Hematopoietic multipotent progenitor cell (in vitro differentiated cells): ENCODE measurements at regions not wholly inside any gene's neighbourhood (a gene's known extent, or its start where the extent isn't known, plus 50 kb on each side); places are given as distances from the start of the nearest gene placed in this dataset.
A peak's percentile ranks its signal among the peaks of the same experiment; 100 is the strongest.
"Not testable (repeated sequence)": the region's sequence is repeated elsewhere in the genome, so short reads cannot be mapped to it uniquely, and the experiment has no call there.

Experiments
- DNase-seq, 3 donors: peaks; one replicate each; pipeline ENCODE4 v3.0.0-alpha.2; 2011 to 2015; ENCODE audit warnings: low read depth in 2 of 3, low spot score in 2 of 3

- DNase-seq = not testable (repeated sequence)
Measured at GRCh38 chr6:120931520-120932180, 402.6 kb downstream of the TBC1D32 start.

DNA sequence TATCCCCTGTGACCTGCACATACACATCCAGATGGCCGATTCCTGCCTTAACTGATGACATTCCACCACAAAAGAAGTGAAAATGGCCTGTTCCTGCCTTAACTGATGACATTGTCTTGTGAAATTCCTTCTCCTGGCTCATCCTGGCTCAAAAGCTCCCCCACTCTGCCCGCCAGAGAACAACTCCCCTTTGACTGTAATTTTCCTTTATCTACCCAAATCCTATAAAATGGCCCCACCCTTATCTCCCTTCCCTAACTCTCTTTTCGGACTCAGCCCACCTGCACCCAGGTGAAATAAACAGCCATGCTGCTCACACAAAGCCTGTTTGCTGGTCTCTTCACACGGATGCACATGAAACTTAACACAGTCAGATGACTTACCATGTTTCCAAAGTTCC, 403.8 kb downstream of the TBC1D32 start:
- not testable (repeated sequence) for DNase-seq

DNA sequence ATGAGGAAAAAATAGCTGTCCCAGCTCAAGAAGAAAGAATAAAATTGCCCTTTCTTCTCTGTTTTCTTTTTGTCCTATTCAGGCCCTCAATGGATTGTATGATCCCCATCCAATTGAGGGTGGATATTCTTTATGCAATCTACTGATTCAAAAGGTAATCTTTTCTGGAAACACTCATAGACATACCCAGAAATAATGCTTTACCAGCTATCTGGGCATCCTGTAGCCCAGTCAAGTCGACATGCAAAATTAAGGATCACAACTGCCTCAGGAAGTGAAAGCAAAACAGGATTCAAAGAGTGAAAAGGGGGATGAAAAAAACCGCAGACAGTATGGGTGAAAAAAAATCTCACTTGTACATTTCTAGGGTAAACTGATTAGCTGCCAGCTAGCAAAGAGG, 410.1 kb downstream of the TBC1D32 start:
- DNase-seq = no peak

DNA sequence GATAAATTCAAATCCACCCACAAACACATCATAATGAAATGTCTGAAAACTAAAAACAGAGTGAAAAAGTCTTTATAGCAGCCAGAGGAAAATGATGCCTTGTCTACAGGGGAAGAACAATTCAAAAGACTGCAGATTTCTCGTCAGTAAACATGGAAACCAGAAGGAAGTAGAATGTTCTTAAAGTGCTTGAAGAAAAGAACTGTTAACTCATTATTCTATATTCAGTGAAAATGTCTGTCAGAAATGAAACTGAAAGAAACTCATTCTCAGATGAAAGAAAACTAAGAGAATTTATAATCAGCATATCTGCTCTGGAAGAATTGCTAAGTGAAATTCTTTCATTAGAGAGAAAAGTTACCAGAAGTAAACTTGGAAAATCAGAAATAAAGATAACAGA, 416.1 kb downstream of the TBC1D32 start:
- peak in 1 of 3 donors; percentile 9 for DNase-seq

DNA sequence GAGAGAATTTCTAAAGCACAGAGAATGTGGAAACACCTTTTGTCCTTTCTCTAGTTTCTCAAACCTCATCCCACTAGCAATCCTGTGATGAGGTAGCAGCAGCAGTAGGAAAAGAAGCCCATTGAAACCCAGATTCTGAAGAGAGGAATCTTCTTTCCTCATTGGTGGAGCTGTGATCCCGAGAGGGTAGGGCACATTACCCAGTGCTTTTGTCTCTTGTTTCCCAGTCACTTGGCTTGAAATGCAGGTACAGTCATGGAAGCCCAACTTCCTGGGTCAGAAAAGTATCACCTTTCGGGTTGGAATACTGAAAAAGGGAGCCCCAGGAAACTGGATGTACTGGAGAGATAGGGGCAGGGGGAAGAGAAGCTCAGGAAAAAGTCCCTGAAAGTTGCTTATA, 417.4 kb downstream of the TBC1D32 start:
- DNase-seq = no peak

DNA sequence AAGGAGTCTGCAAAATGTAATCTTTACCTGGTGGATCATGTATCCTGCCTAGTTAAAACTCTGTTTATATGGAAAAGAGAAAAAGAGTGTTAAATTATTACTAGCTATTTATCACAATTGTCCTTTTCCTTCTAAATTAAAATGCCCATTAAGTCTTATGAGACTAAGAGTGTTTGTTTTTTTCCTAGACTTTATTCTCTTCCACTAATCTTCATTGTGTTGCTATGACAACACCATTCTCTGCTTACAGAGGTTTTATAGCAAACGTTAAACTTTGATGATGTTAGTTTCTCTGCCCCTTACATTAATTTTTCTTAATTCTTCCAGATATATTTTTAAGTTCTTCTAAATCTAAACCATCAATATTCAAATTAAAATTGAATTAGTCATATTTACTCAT, 420.8 kb downstream of the TBC1D32 start:
- no peak for DNase-seq

GRCh38 chr6:120908767-120909166, 425.5 kb downstream of the TBC1D32 start:
- DNase-seq = no peak

DNA sequence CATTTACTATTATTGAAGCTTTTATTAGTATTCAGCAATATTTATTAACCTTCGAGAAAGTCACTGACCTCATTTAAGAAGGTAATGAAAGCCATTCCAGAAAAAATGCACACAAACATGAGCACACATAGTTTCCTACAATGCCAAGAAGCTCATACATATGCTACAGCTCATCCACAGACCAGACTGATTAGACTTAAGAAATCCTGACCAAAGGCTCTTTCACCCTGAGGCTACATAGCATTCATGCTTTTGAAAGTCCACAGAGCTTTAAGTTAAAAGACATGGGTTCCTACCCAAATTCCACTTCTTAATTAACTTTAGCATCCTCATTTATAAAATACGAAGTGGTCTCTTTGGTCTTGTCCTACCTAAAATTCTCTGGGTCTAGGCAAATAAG, 430.4 kb downstream of the TBC1D32 start:
- DNase-seq = no peak

- no peak for DNase-seq
Measured at GRCh38 chr6:120899932-120900331, 434.3 kb downstream of the TBC1D32 start.

- no peak for DNase-seq
Measured at GRCh38 chr6:120894077-120894476, 440.2 kb downstream of the TBC1D32 start.

- no peak for DNase-seq
Measured at GRCh38 chr6:120876931-120877330, 457.3 kb downstream of the TBC1D32 start.

GRCh38 chr6:120876424-120876823, 457.9 kb downstream of the TBC1D32 start:
- no peak for DNase-seq

GRCh38 chr6:120875900-120876299, 458.4 kb downstream of the TBC1D32 start:
- DNase-seq = peak in 1 of 3 donors; percentile 1

GRCh38 chr6:120874422-120874821, 459.9 kb downstream of the TBC1D32 start:
- no peak for DNase-seq

- DNase-seq = no peak
Measured at GRCh38 chr6:120873125-120873865, 461.0 kb downstream of the TBC1D32 start.

- DNase-seq = no peak
Measured at GRCh38 chr6:120872262-120872578, 462.1 kb downstream of the TBC1D32 start.

DNA sequence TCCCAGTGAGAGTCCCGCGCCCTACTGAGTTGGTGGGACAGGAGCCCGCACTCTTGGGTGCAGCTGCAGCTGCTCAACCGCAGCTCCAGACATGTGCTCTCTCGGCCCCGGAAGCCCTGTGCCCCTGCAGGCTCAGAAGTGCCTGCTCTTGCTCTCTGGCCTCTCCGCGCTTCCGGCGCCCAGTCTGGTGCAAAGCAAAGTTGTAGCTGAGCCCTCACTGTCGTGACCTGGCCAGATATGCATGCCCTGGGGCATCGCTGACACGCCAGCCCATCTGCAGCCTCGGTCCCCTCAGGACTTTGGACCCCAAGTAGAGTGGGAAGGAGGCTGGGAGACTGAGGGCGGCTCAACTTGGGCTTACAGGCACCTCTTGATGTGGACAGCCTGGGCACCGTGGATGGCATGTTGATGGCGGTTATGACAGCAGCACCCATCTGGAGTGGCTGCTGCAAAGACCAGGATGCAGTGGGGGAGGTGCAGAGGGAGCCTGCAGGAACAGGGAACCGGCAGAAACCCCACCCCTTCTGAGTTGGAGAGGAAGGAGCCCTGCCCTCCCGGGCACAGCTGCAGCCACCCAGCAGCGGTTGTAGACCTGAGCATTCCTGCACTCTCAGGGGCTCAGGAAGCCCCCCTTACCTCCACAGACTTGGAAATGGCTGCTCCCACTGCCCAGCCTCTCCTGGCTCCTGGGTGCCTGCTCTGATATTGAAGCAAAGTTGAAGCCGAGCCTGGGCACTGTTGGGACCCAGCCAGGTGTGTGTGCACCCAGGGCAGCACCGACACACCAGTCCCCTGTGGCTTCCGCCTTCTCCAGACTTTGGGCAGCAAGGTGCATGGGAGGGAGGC, 462.6 kb downstream of the TBC1D32 start:
- no peak for DNase-seq

GRCh38 chr6:120869397-120869796, 464.9 kb downstream of the TBC1D32 start:
- DNase-seq = no peak

DNA sequence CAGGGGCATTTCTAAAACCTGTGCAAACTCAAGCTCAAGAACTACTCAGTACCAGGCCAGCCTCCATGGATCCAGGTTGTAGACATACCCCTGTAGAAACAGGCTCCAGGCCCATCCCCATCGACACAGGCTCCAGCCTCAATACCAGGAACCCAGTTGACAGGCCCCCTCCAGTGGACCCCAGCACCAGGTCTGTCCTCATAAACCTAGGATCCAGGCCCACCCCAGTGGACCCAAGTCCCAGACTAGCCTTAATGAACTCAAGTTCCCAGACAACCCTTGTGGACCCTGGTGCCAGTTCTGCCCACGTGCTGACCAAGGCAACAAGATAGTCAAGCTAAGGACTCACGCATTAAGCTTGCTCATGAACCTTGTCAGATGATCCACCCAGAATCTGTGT, 476.9 kb downstream of the TBC1D32 start:
- no peak for DNase-seq

DNA sequence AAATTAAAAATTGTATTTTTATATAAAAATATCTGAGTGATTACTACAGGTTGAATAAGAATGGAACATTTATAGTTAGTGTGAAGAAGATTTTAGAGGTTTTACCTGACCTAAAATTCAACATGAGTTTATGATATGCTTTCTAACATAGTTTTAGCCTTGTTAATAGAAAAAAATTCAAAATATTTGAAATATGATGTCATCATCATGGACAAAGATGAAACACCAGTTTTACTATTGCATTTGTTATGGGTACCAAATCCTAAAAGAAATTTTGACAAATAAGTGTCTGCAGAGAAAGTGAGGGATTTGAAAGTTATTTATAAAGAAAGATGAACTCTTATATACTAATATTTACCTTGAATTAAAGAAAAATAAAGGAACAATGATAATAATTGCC, 479.7 kb downstream of the TBC1D32 start:
- DNase-seq = no peak

DNA sequence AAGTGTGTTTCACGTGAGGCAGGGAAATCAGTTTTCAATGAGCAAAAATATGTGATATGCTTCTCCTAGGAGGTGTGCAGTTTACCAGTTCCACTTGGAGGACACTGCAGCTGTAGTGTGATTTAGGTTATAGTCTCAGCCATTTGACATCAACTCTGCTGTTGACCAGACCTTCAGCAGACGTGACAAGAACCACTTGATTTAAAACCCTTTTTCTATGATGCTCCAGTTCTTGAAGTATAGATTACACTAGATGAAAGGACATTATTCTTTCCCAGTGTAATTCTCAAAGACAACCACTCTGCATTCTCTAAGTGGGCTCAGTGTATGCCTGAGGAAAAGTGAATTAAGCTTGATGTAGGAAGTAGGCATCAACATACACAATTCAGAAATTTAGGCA, 480.8 kb downstream of the TBC1D32 start:
- DNase-seq = no peak
